ENCODE measurements at regions not wholly inside any gene's neighbourhood (a gene's known extent, or its start where the extent isn't known, plus 50 kb on each side); places are given as distances from the start of the nearest gene placed in this dataset.
A peak's percentile ranks its signal among the peaks of the same experiment; 100 is the strongest.

DNA sequence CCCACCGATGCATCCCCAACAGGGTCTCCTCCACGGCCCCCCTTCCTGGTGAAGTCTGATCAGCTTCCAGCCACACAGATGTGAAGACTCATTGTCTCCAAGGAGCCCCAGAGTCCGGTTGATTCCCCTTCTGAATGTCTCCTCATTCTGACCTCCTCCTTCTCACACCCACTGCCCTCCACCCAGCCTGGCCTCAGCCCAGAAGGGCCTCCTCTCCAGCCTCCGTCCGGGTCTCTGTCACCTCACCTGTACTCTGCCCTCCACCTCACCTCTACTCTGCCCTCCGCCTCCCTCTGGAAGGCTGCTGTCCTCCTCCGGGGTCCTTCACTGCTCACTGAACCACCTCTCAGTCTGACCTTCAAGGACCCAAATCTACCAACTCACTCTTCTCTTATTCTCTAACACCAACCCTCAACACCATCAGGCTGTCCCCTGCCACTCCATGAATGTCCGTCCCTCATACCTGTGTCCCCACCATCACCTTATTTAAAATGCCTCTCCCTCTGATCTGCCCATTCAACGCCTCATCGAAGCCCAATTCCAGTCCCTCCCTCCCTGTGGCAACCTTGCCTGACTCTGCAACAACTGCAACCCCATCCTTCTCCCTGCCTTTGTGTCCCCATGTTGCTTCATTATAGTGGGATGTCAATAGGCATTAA, 201.2 kb downstream of the TOMM20 start:
- H3K27me3 ChIP-seq (ENCODE audit: insufficient read depth, low read depth, low read length): no peaks in the 10 kb centered on the region
- H3F3A ChIP-seq (ENCODE audit: insufficient read depth, low read length, poor library complexity, severe bottlenecking): no peaks in the 10 kb centered on the region
- H3K4me3 ChIP-seq (ENCODE audit: low read length): no peak overlapping the region
- H3K36me3 ChIP-seq (ENCODE audit: insufficient read depth, low read length): no peaks in the 10 kb centered on the region
- TF ChIP-seq, protein P1, sequence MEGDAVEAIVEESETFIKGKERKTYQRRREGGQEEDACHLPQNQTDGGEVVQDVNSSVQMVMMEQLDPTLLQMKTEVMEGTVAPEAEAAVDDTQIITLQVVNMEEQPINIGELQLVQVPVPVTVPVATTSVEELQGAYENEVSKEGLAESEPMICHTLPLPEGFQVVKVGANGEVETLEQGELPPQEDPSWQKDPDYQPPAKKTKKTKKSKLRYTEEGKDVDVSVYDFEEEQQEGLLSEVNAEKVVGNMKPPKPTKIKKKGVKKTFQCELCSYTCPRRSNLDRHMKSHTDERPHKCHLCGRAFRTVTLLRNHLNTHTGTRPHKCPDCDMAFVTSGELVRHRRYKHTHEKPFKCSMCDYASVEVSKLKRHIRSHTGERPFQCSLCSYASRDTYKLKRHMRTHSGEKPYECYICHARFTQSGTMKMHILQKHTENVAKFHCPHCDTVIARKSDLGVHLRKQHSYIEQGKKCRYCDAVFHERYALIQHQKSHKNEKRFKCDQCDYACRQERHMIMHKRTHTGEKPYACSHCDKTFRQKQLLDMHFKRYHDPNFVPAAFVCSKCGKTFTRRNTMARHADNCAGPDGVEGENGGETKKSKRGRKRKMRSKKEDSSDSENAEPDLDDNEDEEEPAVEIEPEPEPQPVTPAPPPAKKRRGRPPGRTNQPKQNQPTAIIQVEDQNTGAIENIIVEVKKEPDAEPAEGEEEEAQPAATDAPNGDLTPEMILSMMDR (IDR thresholded peaks at IDR 0.05; ENCODE audit: poor library complexity, severe bottlenecking): no peak
- TF ChIP-seq RAD21 (conservative IDR thresholded peaks at IDR 0.05): no peak
- TF ChIP-seq, protein P2, sequence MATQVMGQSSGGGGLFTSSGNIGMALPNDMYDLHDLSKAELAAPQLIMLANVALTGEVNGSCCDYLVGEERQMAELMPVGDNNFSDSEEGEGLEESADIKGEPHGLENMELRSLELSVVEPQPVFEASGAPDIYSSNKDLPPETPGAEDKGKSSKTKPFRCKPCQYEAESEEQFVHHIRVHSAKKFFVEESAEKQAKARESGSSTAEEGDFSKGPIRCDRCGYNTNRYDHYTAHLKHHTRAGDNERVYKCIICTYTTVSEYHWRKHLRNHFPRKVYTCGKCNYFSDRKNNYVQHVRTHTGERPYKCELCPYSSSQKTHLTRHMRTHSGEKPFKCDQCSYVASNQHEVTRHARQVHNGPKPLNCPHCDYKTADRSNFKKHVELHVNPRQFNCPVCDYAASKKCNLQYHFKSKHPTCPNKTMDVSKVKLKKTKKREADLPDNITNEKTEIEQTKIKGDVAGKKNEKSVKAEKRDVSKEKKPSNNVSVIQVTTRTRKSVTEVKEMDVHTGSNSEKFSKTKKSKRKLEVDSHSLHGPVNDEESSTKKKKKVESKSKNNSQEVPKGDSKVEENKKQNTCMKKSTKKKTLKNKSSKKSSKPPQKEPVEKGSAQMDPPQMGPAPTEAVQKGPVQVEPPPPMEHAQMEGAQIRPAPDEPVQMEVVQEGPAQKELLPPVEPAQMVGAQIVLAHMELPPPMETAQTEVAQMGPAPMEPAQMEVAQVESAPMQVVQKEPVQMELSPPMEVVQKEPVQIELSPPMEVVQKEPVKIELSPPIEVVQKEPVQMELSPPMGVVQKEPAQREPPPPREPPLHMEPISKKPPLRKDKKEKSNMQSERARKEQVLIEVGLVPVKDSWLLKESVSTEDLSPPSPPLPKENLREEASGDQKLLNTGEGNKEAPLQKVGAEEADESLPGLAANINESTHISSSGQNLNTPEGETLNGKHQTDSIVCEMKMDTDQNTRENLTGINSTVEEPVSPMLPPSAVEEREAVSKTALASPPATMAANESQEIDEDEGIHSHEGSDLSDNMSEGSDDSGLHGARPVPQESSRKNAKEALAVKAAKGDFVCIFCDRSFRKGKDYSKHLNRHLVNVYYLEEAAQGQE (IDR thresholded peaks at IDR 0.05; ENCODE audit: borderline replicate concordance): no peak
- no peak for TF ChIP-seq EP300 (conservative IDR thresholded peaks at IDR 0.05; ENCODE audit: poor library complexity, severe bottlenecking)
- TF ChIP-seq TAF1 (IDR thresholded peaks at IDR 0.05; ENCODE audit: low read depth): no peak
- TF ChIP-seq POLR2AphosphoS5 (IDR thresholded peaks at IDR 0.05): no peak
- no peak for TF ChIP-seq EZH2 (IDR thresholded peaks at IDR 0.05; ENCODE audit: borderline replicate concordance, insufficient read depth, low read length, poor library complexity, severe bottlenecking)
- no peak for TF ChIP-seq MXI1 (conservative IDR thresholded peaks at IDR 0.05; ENCODE audit: poor library complexity, severe bottlenecking)
- no peak for TF ChIP-seq SMC3 (conservative IDR thresholded peaks at IDR 0.05; ENCODE audit: poor library complexity)
- H2AFZ ChIP-seq (ENCODE audit: low read depth, low read length): no peak overlapping the region
- no peaks in the 10 kb centered on the region for H3K79me2 ChIP-seq (replicated peaks; ENCODE audit: insufficient read depth, low read length)
- H3K9me2 ChIP-seq (ENCODE audit: insufficient read depth, low read length): no peaks in the 10 kb centered on the region
- no peak overlapping the region for H3K9ac ChIP-seq (ENCODE audit: low read length)
- no peak overlapping the region for H3K27ac ChIP-seq (ENCODE audit: low read length)
- no peak overlapping the region for H3K4me2 ChIP-seq (ENCODE audit: low read length)
- no peaks in the 10 kb centered on the region for H4K20me1 ChIP-seq (ENCODE audit: insufficient read depth)
- no peaks in the 10 kb centered on the region for H3K9me3 ChIP-seq (ENCODE audit: low read length)

DNA sequence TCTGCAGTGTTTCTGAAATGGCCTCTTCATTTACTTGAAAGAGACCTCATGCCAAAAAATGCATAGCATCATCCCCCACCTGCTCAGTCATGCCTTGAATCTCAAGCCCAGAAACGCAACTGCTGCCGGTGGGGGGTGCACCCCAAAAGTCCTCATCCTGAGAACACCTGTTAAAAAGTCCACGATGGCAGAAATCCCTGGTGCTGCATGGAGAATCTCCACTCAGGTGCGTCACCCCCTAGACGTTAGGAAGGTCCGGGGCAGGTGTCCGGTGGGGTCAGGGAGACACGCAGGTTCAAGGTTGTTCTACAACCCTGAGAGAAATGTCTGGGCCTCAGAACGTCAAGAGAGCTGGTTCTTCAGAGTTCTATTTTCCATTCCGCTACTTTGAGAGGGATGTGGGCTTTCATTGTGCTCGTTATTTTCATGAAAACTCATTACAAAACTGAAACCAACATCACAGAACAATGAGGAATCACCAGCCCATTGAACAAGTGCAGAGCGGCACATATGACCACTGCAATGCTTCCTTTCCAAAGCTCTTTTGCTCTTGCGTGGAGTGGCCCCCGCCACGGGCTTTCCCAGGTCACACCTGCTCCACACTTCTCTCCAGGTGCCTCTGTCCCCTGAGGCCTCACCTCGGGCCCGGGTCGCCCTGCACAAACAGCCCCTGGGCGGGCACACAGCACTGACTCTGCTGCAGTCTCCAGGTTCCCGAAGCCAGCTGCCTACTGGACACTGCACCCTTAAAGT, 201.9 kb downstream of the TOMM20 start:
- TF ChIP-seq, protein P2 (IDR thresholded peaks at IDR 0.05; ENCODE audit: borderline replicate concordance): no peak
- TF ChIP-seq POLR2AphosphoS5 (IDR thresholded peaks at IDR 0.05) (no peak), SMC3 (conservative IDR thresholded peaks at IDR 0.05; ENCODE audit: poor library complexity) (no peak), TAF1 (IDR thresholded peaks at IDR 0.05; ENCODE audit: low read depth) (no peak), RAD21 (conservative IDR thresholded peaks at IDR 0.05) (no peak)
- TF ChIP-seq, protein P1 (IDR thresholded peaks at IDR 0.05; ENCODE audit: poor library complexity, severe bottlenecking): no peak
- H2AFZ ChIP-seq (ENCODE audit: low read depth, low read length): no peak overlapping the region
- no peaks in the 10 kb centered on the region for H3K9me3 ChIP-seq (ENCODE audit: low read length)
- no peaks in the 10 kb centered on the region for H3K79me2 ChIP-seq (replicated peaks; ENCODE audit: insufficient read depth, low read length)
- H3K36me3 ChIP-seq (ENCODE audit: insufficient read depth, low read length): no peaks in the 10 kb centered on the region
- no peak overlapping the region for H3K4me3 ChIP-seq (ENCODE audit: low read length)
- H3K4me2 ChIP-seq (ENCODE audit: low read length): no peak overlapping the region
- H4K20me1 ChIP-seq (ENCODE audit: insufficient read depth): no peaks in the 10 kb centered on the region
- H3K27ac ChIP-seq (ENCODE audit: low read length): peak overlapping the region; percentile 28
- no peak overlapping the region for H3K9ac ChIP-seq (ENCODE audit: low read length)
- no peaks in the 10 kb centered on the region for H3K9me2 ChIP-seq (ENCODE audit: insufficient read depth, low read length)
- no peaks in the 10 kb centered on the region for H3F3A ChIP-seq (ENCODE audit: insufficient read depth, low read length, poor library complexity, severe bottlenecking)
- no peaks in the 10 kb centered on the region for H3K27me3 ChIP-seq (ENCODE audit: insufficient read depth, low read depth, low read length)

Data from neural cell (in vitro differentiated cells).